Trophoblast cell (in vitro differentiated cells and primary cell): ENCODE measurements at regions not wholly inside any gene's neighbourhood (a gene's known extent, or its start where the extent isn't known, plus 50 kb on each side); places are given as distances from the start of the nearest gene placed in this dataset.
A peak's percentile ranks its signal among the peaks of the same experiment; 100 is the strongest.

Experiments used
- DNase-seq, 2 donors: peaks; one replicate each; pipeline ENCODE4 v3.0.0-alpha.2; 2016
- H2AFZ ChIP-seq: 2 replicates; pipeline ENCODE4 v1.6.1; 2013; ENCODE audit warnings: low read length, moderate library complexity, mild to moderate bottlenecking; ENCODE audit not compliant: insufficient read depth, poor library complexity
- H2AK5ac ChIP-seq: 2 replicates; pipeline ENCODE4 v1.6.1; 2013; ENCODE audit warnings: mild to moderate bottlenecking, low read length
- H2BK120ac ChIP-seq: 2 replicates; pipeline ENCODE4 v1.6.1; 2013; ENCODE audit warnings: low read length, mild to moderate bottlenecking, moderate library complexity; ENCODE audit not compliant: insufficient read depth, poor library complexity
- H2BK12ac ChIP-seq: 2 replicates; pipeline ENCODE4 v1.6.1; 2013; ENCODE audit warnings: mild to moderate bottlenecking, low read length, moderate library complexity
- H2BK5ac ChIP-seq: 2 replicates; pipeline ENCODE4 v1.6.1; 2013; ENCODE audit warnings: low read length, low read depth, moderate library complexity, mild to moderate bottlenecking; ENCODE audit not compliant: poor library complexity
- H3K14ac ChIP-seq: 2 replicates; pipeline ENCODE4 v1.6.1; 2013; ENCODE audit warnings: mild to moderate bottlenecking, low read length
- H3K18ac ChIP-seq: 2 replicates; pipeline ENCODE4 v1.6.1; 2013; ENCODE audit warnings: mild to moderate bottlenecking, low read length
- H3K23ac ChIP-seq: 2 replicates; pipeline ENCODE4 v1.6.1; 2013; ENCODE audit warnings: low read length
- H3K27ac ChIP-seq: 2 replicates; pipeline ENCODE4 v1.5.1; 2013; ENCODE audit warnings: low read depth, mild to moderate bottlenecking, inconsistent platforms, low read length, moderate library complexity
- H3K27me3 ChIP-seq: 2 replicates; pipeline ENCODE4 v1.6.1; 2013; ENCODE audit warnings: inconsistent platforms, mild to moderate bottlenecking, low read length, moderate library complexity; ENCODE audit not compliant: insufficient read depth
- H3K36me3 ChIP-seq, 2 experiments: 1 replicate in 1 of 2; 2 replicates in 1 of 2; pipeline ENCODE4 v1.6.1; 2013; ENCODE audit warnings: low read length in 2 of 2, mild to moderate bottlenecking in 2 of 2, moderate library complexity in 1 of 2; ENCODE audit not compliant: insufficient read depth in 2 of 2, control insufficient read depth in 1 of 2
- H3K4ac ChIP-seq: 2 replicates; pipeline ENCODE4 v1.6.1; 2013; ENCODE audit warnings: low read depth, mild to moderate bottlenecking, low read length, moderate library complexity
- H3K4me1 ChIP-seq, 2 experiments: 1 replicate in 1 of 2; 2 replicates in 1 of 2; pipeline ENCODE4 v1.6.1; 2013; ENCODE audit warnings: low read length in 2 of 2, mild to moderate bottlenecking in 2 of 2, moderate library complexity in 1 of 2; ENCODE audit not compliant: insufficient read depth in 2 of 2, control insufficient read depth in 1 of 2
- H3K4me2 ChIP-seq: 2 replicates; pipeline ENCODE4 v1.6.1; 2013; ENCODE audit warnings: inconsistent platforms, mild to moderate bottlenecking, low read length, moderate library complexity
- H3K4me3 ChIP-seq: 2 replicates; pipeline ENCODE4 v1.5.1; 2013; ENCODE audit warnings: mild to moderate bottlenecking, low read depth, low read length, inconsistent platforms
- H3K79me1 ChIP-seq: one replicate; pipeline ENCODE4 v1.6.1; 2013; ENCODE audit warnings: low read length
- H3K79me2 ChIP-seq: 2 replicates; pipeline ENCODE4 v1.6.1; 2013; ENCODE audit warnings: low read length, mild to moderate bottlenecking; ENCODE audit not compliant: control insufficient read depth, insufficient read depth, poor library complexity
- H3K9ac ChIP-seq: 2 replicates; pipeline ENCODE4 v1.6.1; 2013; ENCODE audit warnings: mild to moderate bottlenecking, low read length
- H3K9me3 ChIP-seq: 2 replicates; pipeline ENCODE4 v1.6.1; 2013; ENCODE audit warnings: low read depth, mild to moderate bottlenecking, control low read depth, inconsistent platforms, low read length; ENCODE audit not compliant: insufficient read depth
- H4K12ac ChIP-seq: 2 replicates; pipeline ENCODE4 v1.6.1; 2013; ENCODE audit warnings: low read depth, mild to moderate bottlenecking, low read length, moderate library complexity
- H4K8ac ChIP-seq: 2 replicates; pipeline ENCODE4 v1.6.1; 2013; ENCODE audit warnings: low read depth, mild to moderate bottlenecking, low read length, moderate library complexity
- H4K91ac ChIP-seq: one replicate; pipeline ENCODE4 v1.6.1; 2013; ENCODE audit warnings: low read depth, mild to moderate bottlenecking, low read length, moderate library complexity
- WGBS: extraction: QIAGEN DNeasy Blood & Tissue Kit; methylation state at CpG from one replicate; pipeline ENCODE4 v1.1.7; 2013; ENCODE audit warnings: missing lambda C conversion rate; ENCODE audit not compliant: insufficient read length, insufficient coverage; ENCODE audit errors: extremely low coverage; 5-methylcytosine and 5-hydroxymethylcytosine counted together

- Histone ChIP-seq H3K27me3 (no peaks in the 10 kb centered on the region), H3K4me1 (peaks cover 0 to 6% of the 10 kb centered on the region in 2 experiments), H3K9me3 (no peaks in the 10 kb centered on the region), H3K14ac (no peak overlapping the region), H3K27ac (no peak overlapping the region), H3K23ac (no peak overlapping the region), H2BK12ac (no peak overlapping the region), H3K79me2 (no peaks in the 10 kb centered on the region), H3K9ac (no peak overlapping the region), H3K4me3 (no peak overlapping the region), H3K4me2 (no peak overlapping the region), H2AK5ac (no peak overlapping the region), H3K4ac (no peak overlapping the region), H4K91ac (no peak overlapping the region), H2BK120ac (no peak overlapping the region), H2AFZ (no peak overlapping the region), H3K18ac (no peak overlapping the region), H3K36me3 (no peaks in the 10 kb centered on the region), H2BK5ac (no peak overlapping the region), H4K8ac (no peak overlapping the region), H3K79me1 (no peaks in the 10 kb centered on the region), H4K12ac (no peak overlapping the region)
- DNase-seq: no peak
Observed at GRCh38 chr5:123756816-123757215, 244.8 kb downstream of the CSNK1G3 start.

DNA sequence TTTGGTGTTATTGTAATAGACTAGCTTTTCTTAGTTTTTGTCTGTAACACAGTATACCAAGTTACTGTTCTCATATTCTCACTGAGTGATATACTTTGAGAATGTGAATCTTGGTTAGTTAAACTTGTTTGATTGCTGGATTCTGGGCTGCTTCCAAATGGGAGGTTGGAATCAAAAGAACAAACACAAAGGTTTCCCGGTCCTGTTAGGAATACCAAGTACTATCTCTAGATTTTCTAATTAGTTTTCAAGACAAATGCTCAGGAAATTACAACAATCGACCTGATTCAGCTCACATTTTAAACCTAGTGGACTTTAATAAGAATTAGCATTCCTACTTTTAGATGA lies 244.3 kb downstream of the CSNK1G3 start:
- Histone ChIP-seq H2BK5ac (no peak overlapping the region), H2AK5ac (no peak overlapping the region), H4K12ac (no peak overlapping the region), H3K9ac (no peak overlapping the region), H3K23ac (no peak overlapping the region), H3K4me3 (no peak overlapping the region), H3K27me3 (no peaks in the 10 kb centered on the region), H3K4me1 (peaks cover 0 to 6% of the 10 kb centered on the region in 2 experiments), H4K8ac (no peak overlapping the region), H3K4ac (no peak overlapping the region), H3K4me2 (no peak overlapping the region), H2BK12ac (no peak overlapping the region), H2AFZ (no peak overlapping the region), H3K36me3 (no peaks in the 10 kb centered on the region), H4K91ac (no peak overlapping the region), H3K18ac (no peak overlapping the region), H3K79me1 (no peaks in the 10 kb centered on the region), H3K79me2 (no peaks in the 10 kb centered on the region), H3K14ac (no peak overlapping the region), H3K9me3 (no peaks in the 10 kb centered on the region), H2BK120ac (no peak overlapping the region), H3K27ac (no peak overlapping the region)
- no CpG with 5 or more reads among the region's 2 CpGs for WGBS
- no peak for DNase-seq

DNA sequence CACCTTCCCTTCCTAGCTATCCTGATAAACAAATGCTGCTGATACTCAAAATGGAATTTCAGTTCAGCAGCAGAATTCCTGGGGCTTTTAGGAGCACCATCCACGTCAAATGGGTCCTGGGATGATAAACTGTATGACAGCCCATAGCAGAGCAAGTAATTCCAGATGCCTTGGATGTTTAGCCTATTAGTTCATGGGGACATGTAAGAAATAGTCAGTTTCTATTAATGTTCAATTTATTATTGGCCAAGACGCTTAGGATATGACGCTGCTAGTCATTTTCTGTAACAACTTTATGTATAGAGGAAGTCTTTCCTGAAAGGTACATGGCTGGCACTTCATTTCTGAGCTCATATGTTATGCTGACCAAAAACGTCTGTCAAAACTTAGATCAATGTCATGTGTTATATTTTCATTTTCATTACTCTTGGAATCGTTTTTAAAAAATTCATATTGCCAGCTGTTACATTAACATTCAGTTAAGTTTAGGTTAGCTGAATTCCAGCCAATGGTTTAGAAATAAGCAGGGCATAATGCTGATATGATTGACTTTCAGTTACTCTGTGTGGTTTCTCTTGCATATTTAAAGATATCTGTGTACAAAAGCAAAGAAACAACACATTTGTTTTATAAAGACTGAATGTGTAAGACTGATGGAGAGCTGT lies 243.8 kb downstream of the CSNK1G3 start:
- H2AK5ac ChIP-seq: no peak overlapping the region
- H3K4me2 ChIP-seq: peak overlapping the region; percentile 0
- no peak overlapping the region for H2BK12ac ChIP-seq
- no peaks in the 10 kb centered on the region for H3K27me3 ChIP-seq
- WGBS: no CpG with 5 or more reads among the region's 5 CpGs
- H3K9me3 ChIP-seq: no peaks in the 10 kb centered on the region
- no peak overlapping the region for H3K14ac ChIP-seq
- no peak overlapping the region for H4K91ac ChIP-seq
- no peak overlapping the region for H2BK5ac ChIP-seq
- peak; percentile 57 to 86 for DNase-seq
- no peak overlapping the region for H3K9ac ChIP-seq
- H2BK120ac ChIP-seq: no peak overlapping the region
- no peaks in the 10 kb centered on the region for H3K36me3 ChIP-seq
- H3K27ac ChIP-seq: no peak overlapping the region
- no peak overlapping the region for H3K18ac ChIP-seq
- H3K4ac ChIP-seq: no peak overlapping the region
- H3K79me2 ChIP-seq: no peaks in the 10 kb centered on the region
- H4K12ac ChIP-seq: no peak overlapping the region
- no peak overlapping the region for H3K23ac ChIP-seq
- H3K4me3 ChIP-seq: no peak overlapping the region
- no peak overlapping the region for H2AFZ ChIP-seq
- no peaks in the 10 kb centered on the region for H3K79me1 ChIP-seq
- peaks cover 0 to 6% of the 10 kb centered on the region in 2 experiments for H3K4me1 ChIP-seq
- no peak overlapping the region for H4K8ac ChIP-seq

- no peak overlapping the region for H2AK5ac ChIP-seq
- peaks cover 0 to 6% of the 10 kb centered on the region in 2 experiments for H3K4me1 ChIP-seq
- DNase-seq: no peak
- no peak overlapping the region for H2BK120ac ChIP-seq
- no peak overlapping the region for H4K91ac ChIP-seq
- no peak overlapping the region for H2BK5ac ChIP-seq
- no peaks in the 10 kb centered on the region for H3K9me3 ChIP-seq
- no peak overlapping the region for H3K23ac ChIP-seq
- H3K36me3 ChIP-seq: no peaks in the 10 kb centered on the region
- WGBS: no CpG with 5 or more reads among the region's 3 CpGs
- no peak overlapping the region for H3K9ac ChIP-seq
- H3K4me2 ChIP-seq: no peak overlapping the region
- no peak overlapping the region for H2BK12ac ChIP-seq
- H3K79me2 ChIP-seq: no peaks in the 10 kb centered on the region
- peak overlapping the region; percentile 7 for H3K27ac ChIP-seq
- H4K12ac ChIP-seq: no peak overlapping the region
- H4K8ac ChIP-seq: no peak overlapping the region
- no peak overlapping the region for H3K18ac ChIP-seq
- no peaks in the 10 kb centered on the region for H3K27me3 ChIP-seq
- H3K4ac ChIP-seq: no peak overlapping the region
- no peak overlapping the region for H3K4me3 ChIP-seq
- no peak overlapping the region for H3K14ac ChIP-seq
- no peak overlapping the region for H2AFZ ChIP-seq
- no peaks in the 10 kb centered on the region for H3K79me1 ChIP-seq
Observed at GRCh38 chr5:123754908-123755307, 242.9 kb downstream of the CSNK1G3 start.
